ENCODE measurements at regions not wholly inside any gene's neighbourhood (a gene's known extent, or its start where the extent isn't known, plus 50 kb on each side); places are given as distances from the start of the nearest gene placed in this dataset.

- H3K4me3 ChIP-seq (ENCODE audit: low read depth, low read length): no peak overlapping the region
- no peak for TF ChIP-seq CTCF (IDR thresholded peaks at IDR 0.05; ENCODE audit: borderline replicate concordance, insufficient read depth, low read depth, low read length)
These were observed 1044.4 kb upstream of the DIAPH2 start for GRCh38 chrX:95640226-95640625.

GRCh38 chrX:95645738-95646137 lies 1038.9 kb upstream of the DIAPH2 start:
- no peak for TF ChIP-seq CTCF (IDR thresholded peaks at IDR 0.05; ENCODE audit: borderline replicate concordance, insufficient read depth, low read depth, low read length)
- H3K4me3 ChIP-seq (ENCODE audit: low read depth, low read length): no peak overlapping the region

- no peak overlapping the region for H3K4me3 ChIP-seq (ENCODE audit: low read depth, low read length)
- no peak for TF ChIP-seq CTCF (IDR thresholded peaks at IDR 0.05; ENCODE audit: borderline replicate concordance, insufficient read depth, low read depth, low read length)
These were observed 1022.4 kb upstream of the DIAPH2 start for GRCh38 chrX:95662200-95662599.

GRCh38 chrX:95666056-95666455 lies 1018.6 kb upstream of the DIAPH2 start:
- H3K4me3 ChIP-seq (ENCODE audit: low read depth, low read length): no peak overlapping the region
- no peak for TF ChIP-seq CTCF (IDR thresholded peaks at IDR 0.05; ENCODE audit: borderline replicate concordance, insufficient read depth, low read depth, low read length)

GRCh38 chrX:95675011-95675410 lies 1009.6 kb upstream of the DIAPH2 start:
- no peak for TF ChIP-seq CTCF (IDR thresholded peaks at IDR 0.05; ENCODE audit: borderline replicate concordance, insufficient read depth, low read depth, low read length)
- H3K4me3 ChIP-seq (ENCODE audit: low read depth, low read length): no peak overlapping the region

- no peak for TF ChIP-seq CTCF (IDR thresholded peaks at IDR 0.05; ENCODE audit: borderline replicate concordance, insufficient read depth, low read depth, low read length)
- H3K4me3 ChIP-seq (ENCODE audit: low read depth, low read length): no peak overlapping the region
These were observed 1008.8 kb upstream of the DIAPH2 start for GRCh38 chrX:95675794-95676193.

GRCh38 chrX:95678679-95679078 lies 1006.0 kb upstream of the DIAPH2 start:
- TF ChIP-seq CTCF (IDR thresholded peaks at IDR 0.05; ENCODE audit: borderline replicate concordance, insufficient read depth, low read depth, low read length): no peak
- no peak overlapping the region for H3K4me3 ChIP-seq (ENCODE audit: low read depth, low read length)
